GM23338 (cell line): ENCODE measurements at regions not wholly inside any gene's neighbourhood (a gene's known extent, or its start where the extent isn't known, plus 50 kb on each side); places are given as distances from the start of the nearest gene placed in this dataset.

Experiments
- CTCF ChIP-seq, 2 experiments: fragments of 200-600 bp in 1 of 2; sonication (generic) in 1 of 2; conservative IDR thresholded peaks; 2 replicates each; pipeline versions ENCODE4 v1.5.1 to v1.6.1; 2016 to 2017; ENCODE audit warnings: antibody characterized with exemption in 2 of 2, low read depth in 2 of 2, mild to moderate bottlenecking in 2 of 2, moderate library complexity in 1 of 2
- EZH2 ChIP-seq: fragments of 200-600 bp; sonication (generic); IDR thresholded peaks from one replicate; pipeline ENCODE4 v1.8.0; 2017; ENCODE audit warnings: antibody characterized with exemption, mild to moderate bottlenecking, low read depth; ENCODE audit not compliant: unreplicated experiment

- TF ChIP-seq CTCF (conservative IDR thresholded peaks at IDR 0.05; ENCODE audit: low read depth in 2 of 2) (no peak), EZH2 (no peak)
Measured at GRCh38 chr9:20170122-20170521, 381.3 kb upstream of the SLC24A2 start.
